SK-N-MC (cell line): ENCODE measurements at regions not wholly inside any gene's neighbourhood (a gene's known extent, or its start where the extent isn't known, plus 50 kb on each side); places are given as distances from the start of the nearest gene placed in this dataset.

ENCODE experiments used
- FOXP2 ChIP-seq: optimal IDR thresholded peaks from 2 replicates; pipeline ENCODE3; 2011; ENCODE audit warnings: mild to moderate bottlenecking, moderate library complexity; ENCODE audit not compliant: insufficient read depth; ENCODE audit errors: extremely low read length, control extremely low read depth
- POLR2AphosphoS5 ChIP-seq: IDR thresholded peaks from 2 replicates; pipeline ENCODE4 v1.6.1; 2012; ENCODE audit warnings: mild to moderate bottlenecking, low read depth, low read length, borderline replicate concordance

DNA sequence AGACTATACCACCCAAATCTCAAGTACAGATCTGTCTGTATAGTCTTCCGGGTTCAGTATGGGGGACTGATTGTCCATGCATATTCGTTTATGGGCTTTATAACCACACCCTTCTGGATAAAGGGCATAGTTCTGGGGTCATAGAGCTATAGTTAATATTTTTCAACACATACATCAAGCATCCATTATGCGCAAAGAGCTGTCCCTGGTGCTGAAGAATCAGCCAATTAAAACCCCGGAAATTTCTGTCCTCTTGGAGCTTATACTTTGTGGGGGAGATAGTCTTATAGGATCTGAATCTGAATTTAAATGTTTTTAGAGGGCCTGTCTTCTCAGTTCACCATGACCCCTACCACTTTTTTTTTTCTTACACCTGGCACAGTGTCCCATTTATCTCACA lies 256.7 kb downstream of the SUDS3 start:
- TF ChIP-seq POLR2AphosphoS5: no peak
- TF ChIP-seq FOXP2: no peak
